GM10266 (cell line): ENCODE measurements at regions not wholly inside any gene's neighbourhood (a gene's known extent, or its start where the extent isn't known, plus 50 kb on each side); places are given as distances from the start of the nearest gene placed in this dataset.

Experiments used
- DNase-seq: peaks from one replicate; pipeline ENCODE4 v3.0.0; 2012; ENCODE audit errors: extremely low spot score
- TF ChIP-seq, protein P1 (sequence below): IDR thresholded peaks from 2 replicates; pipeline ENCODE4 v1.5.1; 2012; ENCODE audit warnings: mild to moderate bottlenecking, low read depth; ENCODE audit not compliant: control insufficient read depth, insufficient read depth; ENCODE audit errors: missing control alignments

DNA sequence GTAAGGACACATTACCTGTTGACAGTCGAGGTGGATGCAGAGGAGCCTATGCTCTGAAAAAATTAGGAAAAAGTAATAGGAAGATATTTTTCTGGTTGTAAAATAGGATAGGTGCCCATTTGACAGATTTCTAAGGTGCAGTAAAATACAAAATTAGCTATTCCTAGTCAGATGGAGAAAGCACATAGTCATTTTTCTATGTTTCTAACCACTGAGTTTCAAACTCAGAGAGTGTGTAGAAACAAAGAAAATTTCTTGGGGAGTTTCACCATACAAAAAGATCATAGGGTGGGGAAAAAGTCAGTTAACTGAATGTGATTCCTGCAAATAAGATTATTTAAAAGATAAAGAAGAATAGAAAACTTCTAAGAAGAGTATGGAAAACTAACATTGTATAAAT is 666.9 kb downstream of the KCNT2 start:
- no peak for DNase-seq
- TF ChIP-seq, protein P1, sequence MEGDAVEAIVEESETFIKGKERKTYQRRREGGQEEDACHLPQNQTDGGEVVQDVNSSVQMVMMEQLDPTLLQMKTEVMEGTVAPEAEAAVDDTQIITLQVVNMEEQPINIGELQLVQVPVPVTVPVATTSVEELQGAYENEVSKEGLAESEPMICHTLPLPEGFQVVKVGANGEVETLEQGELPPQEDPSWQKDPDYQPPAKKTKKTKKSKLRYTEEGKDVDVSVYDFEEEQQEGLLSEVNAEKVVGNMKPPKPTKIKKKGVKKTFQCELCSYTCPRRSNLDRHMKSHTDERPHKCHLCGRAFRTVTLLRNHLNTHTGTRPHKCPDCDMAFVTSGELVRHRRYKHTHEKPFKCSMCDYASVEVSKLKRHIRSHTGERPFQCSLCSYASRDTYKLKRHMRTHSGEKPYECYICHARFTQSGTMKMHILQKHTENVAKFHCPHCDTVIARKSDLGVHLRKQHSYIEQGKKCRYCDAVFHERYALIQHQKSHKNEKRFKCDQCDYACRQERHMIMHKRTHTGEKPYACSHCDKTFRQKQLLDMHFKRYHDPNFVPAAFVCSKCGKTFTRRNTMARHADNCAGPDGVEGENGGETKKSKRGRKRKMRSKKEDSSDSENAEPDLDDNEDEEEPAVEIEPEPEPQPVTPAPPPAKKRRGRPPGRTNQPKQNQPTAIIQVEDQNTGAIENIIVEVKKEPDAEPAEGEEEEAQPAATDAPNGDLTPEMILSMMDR: no peak

- TF ChIP-seq, protein P1: peak; percentile 21
- no peak for DNase-seq
These were observed 668.4 kb downstream of the KCNT2 start for GRCh38 chr1:195939844-195940243.

DNA sequence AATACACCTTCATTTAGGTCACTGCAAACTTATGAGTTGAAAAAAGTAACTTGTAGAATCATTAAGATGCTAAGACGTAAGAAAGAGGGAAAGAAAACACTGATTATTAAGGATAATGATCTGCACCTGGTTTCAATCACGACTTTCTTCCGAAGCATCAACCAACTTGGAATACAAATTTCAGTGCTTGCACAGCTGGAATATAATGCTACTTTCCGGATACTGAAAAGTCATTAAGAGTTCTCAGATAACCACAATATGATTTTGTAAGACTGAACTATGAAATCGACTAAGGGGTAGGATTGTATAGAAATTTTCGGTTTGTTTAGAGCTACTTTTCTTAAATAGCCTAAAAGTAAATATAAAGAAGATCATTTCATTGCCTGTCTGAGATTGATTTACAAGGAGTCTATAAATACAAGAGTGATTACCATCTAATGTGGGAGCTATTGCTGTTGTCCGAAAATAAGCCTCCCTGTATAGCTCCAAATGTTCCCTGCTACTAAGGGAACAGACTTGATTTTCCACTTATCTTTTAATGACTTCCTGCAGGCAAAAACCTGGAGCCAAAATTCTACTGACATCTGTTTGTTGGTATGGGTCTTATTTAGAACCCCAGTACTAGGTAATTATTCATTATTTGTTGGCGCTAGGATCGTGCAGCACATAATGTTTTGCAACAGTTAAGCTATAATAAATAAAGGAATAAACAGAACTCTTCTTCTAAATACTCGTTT is 673.3 kb downstream of the KCNT2 start:
- DNase-seq: no peak
- TF ChIP-seq, protein P1: no peak

- DNase-seq: no peak
- TF ChIP-seq, protein P1: no peak
These were observed 674.4 kb downstream of the KCNT2 start for GRCh38 chr1:195933835-195934234.

DNA sequence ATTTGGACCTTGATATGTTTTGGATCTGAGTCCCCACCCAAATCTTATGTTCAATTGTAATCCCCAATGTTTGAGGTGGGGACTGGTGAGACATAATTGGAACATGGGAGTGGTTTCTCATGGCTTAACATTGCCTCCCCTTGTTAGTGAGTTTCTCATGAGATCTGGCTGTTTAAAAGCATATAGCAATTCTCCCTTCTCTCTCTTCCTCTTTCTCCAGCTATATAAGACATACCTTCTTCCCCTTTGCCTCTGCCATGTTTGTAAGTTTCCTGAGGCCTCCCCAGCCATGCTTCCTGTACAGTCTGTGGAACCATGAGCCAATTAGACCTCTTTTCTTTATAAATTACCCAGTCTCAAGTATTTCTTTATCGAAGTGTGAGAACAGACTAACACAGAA is 692.4 kb downstream of the KCNT2 start:
- DNase-seq: no peak
- TF ChIP-seq, protein P1: no peak

DNA sequence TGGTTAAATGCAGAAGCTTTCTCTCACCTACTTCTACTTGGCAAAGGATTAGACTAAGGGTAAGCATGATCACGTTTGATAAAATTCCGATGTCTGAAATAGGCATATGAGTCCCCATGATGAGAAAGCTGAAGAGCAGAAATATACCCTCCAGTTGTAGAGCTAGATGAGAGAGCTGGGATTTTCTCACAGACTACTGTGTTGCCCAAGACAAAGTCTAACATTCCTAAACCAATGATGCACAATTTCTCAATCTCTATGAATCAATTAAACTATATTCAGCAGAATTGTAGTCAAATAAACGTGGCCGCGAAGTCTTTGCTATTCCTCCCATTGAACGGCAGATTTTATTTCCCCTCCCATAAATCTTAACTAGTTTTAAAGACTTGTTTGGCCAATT is 699.2 kb downstream of the KCNT2 start:
- TF ChIP-seq, protein P1: no peak
- DNase-seq: no peak

DNA sequence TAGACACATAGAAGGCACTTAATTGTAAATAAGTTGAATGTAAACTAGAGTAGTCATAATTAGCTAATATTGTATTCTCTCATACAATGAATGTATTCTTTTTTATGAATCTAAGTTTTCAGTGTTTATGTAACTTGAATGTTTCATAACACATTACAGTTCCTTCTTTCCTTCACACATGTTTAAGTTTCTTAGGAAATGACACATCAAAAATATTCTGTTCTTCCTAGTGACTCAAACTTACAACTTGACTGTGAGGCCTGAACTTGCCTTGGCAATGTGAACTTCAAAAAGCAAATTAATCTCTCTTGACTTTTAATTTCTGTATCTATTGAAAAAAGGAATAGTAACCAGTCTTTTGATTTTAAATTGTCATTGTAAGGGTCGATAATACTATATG is 700.1 kb downstream of the KCNT2 start:
- TF ChIP-seq, protein P1: no peak
- DNase-seq: no peak
